ENCODE measurements at regions not wholly inside any gene's neighbourhood (a gene's known extent, or its start where the extent isn't known, plus 50 kb on each side); places are given as distances from the start of the nearest gene placed in this dataset.
"Not testable (repeated sequence)": the region's sequence is repeated elsewhere in the genome, so short reads cannot be mapped to it uniquely, and the experiment has no call there.

DNA sequence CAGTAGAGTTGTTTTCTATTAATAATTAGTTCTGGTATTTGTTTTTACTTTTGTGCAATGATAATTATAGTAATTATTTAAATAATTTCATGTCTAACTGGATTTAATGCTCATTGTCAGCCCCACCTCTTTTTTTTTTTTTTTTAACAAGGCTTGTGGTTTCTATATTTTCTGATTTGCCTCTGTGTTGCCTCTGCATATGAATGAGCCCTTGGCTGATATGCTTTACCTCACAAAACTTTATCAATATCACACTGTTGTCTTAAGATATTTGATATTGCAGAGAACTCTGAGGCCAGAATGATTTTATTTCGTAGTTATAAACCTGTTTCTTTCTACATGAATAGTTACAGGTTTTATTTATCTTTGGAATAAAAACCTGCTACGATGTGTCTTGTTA, 116.2 kb upstream of the ATP2B1 start:
- H3K27ac ChIP-seq: no peak overlapping the region
- no peaks in the 10 kb centered on the region for H3K27me3 ChIP-seq
- H3K9me3 ChIP-seq: no peaks in the 10 kb centered on the region
- no peak for DNase-seq
- H3K36me3 ChIP-seq: no peaks in the 10 kb centered on the region
- intact Hi-C loops (cut with DNase I; ENCODE audit: low total_unique reads) (no loop called here), in situ Hi-C loops (cut with MboI; ENCODE audit: low pct_ligation_motif_present in 1 of 4, low pct_unique_long_range_greater_than_20kb in 1 of 4, low sequenced_read_pairs in 3 of 4) (no loop called here)
- TF ChIP-seq CTCF (IDR thresholded peaks at IDR 0.05) (no peak), POLR2AphosphoS5 (IDR thresholded peaks at IDR 0.05) (no peak), EP300 (IDR thresholded peaks at IDR 0.05; ENCODE audit: low read depth) (no peak), POLR2A (IDR thresholded peaks at IDR 0.05) (no peak)
- WGBS, 2 donors (ENCODE audit: low coverage in 1 of 2): 27 to 56% methylated on average over 2 of the region's 2 CpGs
- no peaks in the 10 kb centered on the region for H3K4me1 ChIP-seq
- H3K4me3 ChIP-seq: no peak overlapping the region

- WGBS, 2 donors (ENCODE audit: low coverage in 1 of 2): 92 to 100% methylated on average over 4 to 6 of the region's 6 CpGs
- intact Hi-C loops (cut with DNase I; ENCODE audit: low total_unique reads); H3K27ac ChIP-seq; DNase-seq; H3K4me1 ChIP-seq; H3K9me3 ChIP-seq; in situ Hi-C loops (cut with MboI; ENCODE audit: low pct_ligation_motif_present in 1 of 4, low pct_unique_long_range_greater_than_20kb in 1 of 4, low sequenced_read_pairs in 3 of 4); H3K4me3 ChIP-seq; H3K36me3 ChIP-seq; H3K27me3 ChIP-seq: not testable (repeated sequence)
These were observed 114.4 kb upstream of the ATP2B1 start for GRCh38 chr12:89822992-89823391.

- H3K4me3 ChIP-seq: no peak overlapping the region
- H3K9me3 ChIP-seq: no peaks in the 10 kb centered on the region
- TF ChIP-seq CTCF (IDR thresholded peaks at IDR 0.05) (no peak), POLR2AphosphoS5 (IDR thresholded peaks at IDR 0.05) (no peak), POLR2A (IDR thresholded peaks at IDR 0.05) (no peak), EP300 (IDR thresholded peaks at IDR 0.05; ENCODE audit: low read depth) (no peak)
These were observed 113.3 kb upstream of the ATP2B1 start for GRCh38 chr12:89821896-89822295.

DNA sequence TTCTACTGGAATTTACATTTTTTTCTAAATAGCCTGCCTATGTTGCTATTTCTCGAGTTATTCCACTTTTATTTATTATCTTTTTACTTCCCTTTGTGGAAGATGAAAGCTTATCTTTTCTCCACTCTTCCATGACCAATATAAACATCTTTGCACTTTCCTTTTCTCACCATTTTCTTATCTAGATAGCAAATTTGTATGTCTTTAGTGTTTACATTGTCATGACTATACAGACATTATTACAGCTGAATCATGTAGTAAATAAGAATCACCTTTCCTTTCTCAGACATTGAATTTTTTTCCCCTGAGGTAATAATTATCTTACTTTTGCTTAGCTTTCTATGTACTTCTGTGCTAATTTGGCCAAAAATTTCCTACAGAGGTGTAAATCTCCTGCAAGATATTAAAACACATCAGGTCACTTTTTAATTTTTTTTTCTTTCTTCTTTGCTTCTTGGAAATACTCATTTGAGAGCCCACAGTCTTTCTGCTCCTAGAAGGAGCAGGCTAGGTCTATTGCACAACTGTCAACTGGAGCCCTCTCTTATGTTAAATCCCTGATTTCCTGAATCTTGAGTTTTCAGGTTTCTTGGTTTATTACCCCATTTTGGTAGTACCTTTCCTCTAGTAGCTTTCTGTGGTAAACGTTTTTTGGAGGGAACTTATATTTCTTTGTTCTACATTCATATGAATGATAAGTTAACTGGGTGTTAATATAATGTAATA, 109.0 kb upstream of the ATP2B1 start:
- no peaks in the 10 kb centered on the region for H3K36me3 ChIP-seq
- no peaks in the 10 kb centered on the region for H3K4me1 ChIP-seq
- H3K27ac ChIP-seq: no peak overlapping the region
- no peaks in the 10 kb centered on the region for H3K9me3 ChIP-seq
- no peak overlapping the region for H3K4me3 ChIP-seq
- H3K27me3 ChIP-seq: no peaks in the 10 kb centered on the region
- no peak for DNase-seq
- intact Hi-C loops (cut with DNase I; ENCODE audit: low total_unique reads) (no loop called here), in situ Hi-C loops (cut with MboI; ENCODE audit: low pct_ligation_motif_present in 1 of 4, low pct_unique_long_range_greater_than_20kb in 1 of 4, low sequenced_read_pairs in 3 of 4) (no loop called here)
- 55 to 57% methylated on average over 1 to 2 of the region's 2 CpGs for WGBS, 2 donors (ENCODE audit: low coverage in 1 of 2)
- TF ChIP-seq POLR2A (IDR thresholded peaks at IDR 0.05) (no peak), EP300 (IDR thresholded peaks at IDR 0.05; ENCODE audit: low read depth) (no peak), POLR2AphosphoS5 (IDR thresholded peaks at IDR 0.05) (no peak), CTCF (IDR thresholded peaks at IDR 0.05) (no peak)

More at GRCh38 chr12:89821896-89822295, 113.3 kb upstream of the ATP2B1 start:
- no peak for DNase-seq
- H3K27ac ChIP-seq: no peak overlapping the region
- in situ Hi-C loops (cut with MboI; ENCODE audit: low pct_ligation_motif_present in 1 of 4, low pct_unique_long_range_greater_than_20kb in 1 of 4, low sequenced_read_pairs in 3 of 4): no loop called here
- H3K27me3 ChIP-seq: no peaks in the 10 kb centered on the region
- H3K4me1 ChIP-seq: no peaks in the 10 kb centered on the region
- intact Hi-C loops (cut with DNase I; ENCODE audit: low total_unique reads): no loop called here
- H3K36me3 ChIP-seq: no peaks in the 10 kb centered on the region

DNA sequence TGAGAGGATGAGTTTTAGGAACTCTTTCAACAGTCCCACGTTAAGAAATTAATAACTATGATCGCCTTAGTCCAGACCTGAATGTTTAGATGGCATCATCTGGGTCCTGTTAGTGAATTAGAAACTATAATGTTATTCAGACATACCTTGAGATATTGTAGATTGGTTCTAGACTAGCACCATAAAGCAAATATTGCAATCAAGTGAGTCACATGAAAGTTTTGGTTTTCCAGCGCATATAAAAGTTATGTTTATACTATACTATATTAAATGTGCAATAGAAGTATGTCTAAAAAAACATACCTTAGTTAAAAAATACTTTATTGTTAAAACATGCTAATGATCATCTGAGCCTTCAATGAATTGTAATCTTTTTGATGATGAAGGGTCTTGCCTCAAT, 106.6 kb upstream of the ATP2B1 start:
- no peaks in the 10 kb centered on the region for H3K4me1 ChIP-seq
- no peaks in the 10 kb centered on the region for H3K36me3 ChIP-seq
- H3K27ac ChIP-seq: no peak overlapping the region
- 91 to 94% methylated on average over 3 of the region's 3 CpGs for WGBS, 2 donors (ENCODE audit: low coverage in 1 of 2)
- in situ Hi-C loops (cut with MboI; ENCODE audit: low pct_ligation_motif_present in 1 of 4, low pct_unique_long_range_greater_than_20kb in 1 of 4, low sequenced_read_pairs in 3 of 4): no loop called here
- no peak overlapping the region for H3K4me3 ChIP-seq
- no peaks in the 10 kb centered on the region for H3K27me3 ChIP-seq
- intact Hi-C loops (cut with DNase I; ENCODE audit: low total_unique reads): no loop called here
- no peaks in the 10 kb centered on the region for H3K9me3 ChIP-seq
- TF ChIP-seq EP300 (IDR thresholded peaks at IDR 0.05; ENCODE audit: low read depth) (no peak), POLR2AphosphoS5 (IDR thresholded peaks at IDR 0.05) (no peak), CTCF (IDR thresholded peaks at IDR 0.05) (no peak), POLR2A (IDR thresholded peaks at IDR 0.05) (no peak)
- no peak for DNase-seq

Measured in transverse colon (tissue), 4 donors.